Skeletal muscle satellite cell (primary cell): ENCODE measurements at regions not wholly inside any gene's neighbourhood (a gene's known extent, or its start where the extent isn't known, plus 50 kb on each side); places are given as distances from the start of the nearest gene placed in this dataset.
"Not testable (repeated sequence)": the region's sequence is repeated elsewhere in the genome, so short reads cannot be mapped to it uniquely, and the experiment has no call there.

Source experiments
- H3K27me3 ChIP-seq: 2 replicates; pipeline ENCODE4 v1.7.0; 2013; ENCODE audit warnings: low read length; ENCODE audit not compliant: control insufficient read depth, insufficient read depth
- H3K36me3 ChIP-seq: 2 replicates; pipeline ENCODE4 v1.7.0; 2013; ENCODE audit warnings: mild to moderate bottlenecking, control low read depth, low read length; ENCODE audit not compliant: insufficient read depth
- H3K4me1 ChIP-seq: 2 replicates; pipeline ENCODE4 v1.7.0; 2013; ENCODE audit warnings: low read length; ENCODE audit not compliant: control insufficient read depth, insufficient read depth
- H3K4me2 ChIP-seq: 2 replicates; pipeline ENCODE4 v1.7.0; 2013; ENCODE audit warnings: mild to moderate bottlenecking, low read length
- H3K4me3 ChIP-seq: 2 replicates; pipeline ENCODE4 v1.7.0; 2013; ENCODE audit warnings: low read length
- H3K9ac ChIP-seq: 2 replicates; pipeline ENCODE4 v1.7.0; 2013; ENCODE audit warnings: mild to moderate bottlenecking, low read depth, low read length, moderate library complexity
- H3K9me3 ChIP-seq: replicated peaks from 2 replicates; pipeline ENCODE4 v1.7.0; 2013; ENCODE audit warnings: mild to moderate bottlenecking, control low read depth, low read length

GRCh38 chr4:29104694-29105093 is 1615.5 kb upstream of the PCDH7 start:
- H3K4me1 ChIP-seq = no peaks in the 10 kb centered on the region
- no peaks in the 10 kb centered on the region for H3K9me3 ChIP-seq
- H3K4me2 ChIP-seq = no peak overlapping the region
- no peak overlapping the region for H3K9ac ChIP-seq
- no peaks in the 10 kb centered on the region for H3K27me3 ChIP-seq
- H3K4me3 ChIP-seq = no peak overlapping the region
- H3K36me3 ChIP-seq = no peaks in the 10 kb centered on the region

GRCh38 chr4:29113960-29114359 is 1606.2 kb upstream of the PCDH7 start:
- Histone ChIP-seq H3K36me3 (no peaks in the 10 kb centered on the region), H3K4me2 (no peak overlapping the region), H3K27me3 (peaks cover 4% of the 10 kb centered on the region), H3K4me3 (no peak overlapping the region), H3K4me1 (no peaks in the 10 kb centered on the region), H3K9me3 (no peaks in the 10 kb centered on the region), H3K9ac (no peak overlapping the region)

- H3K4me2 ChIP-seq, H3K9me3 ChIP-seq, H3K4me3 ChIP-seq, H3K27me3 ChIP-seq, H3K36me3 ChIP-seq, H3K4me1 ChIP-seq, H3K9ac ChIP-seq: not testable (repeated sequence)
Measured at GRCh38 chr4:29117231-29117722, 1602.9 kb upstream of the PCDH7 start.

- H3K4me3 ChIP-seq = no peak overlapping the region
- no peaks in the 10 kb centered on the region for H3K4me1 ChIP-seq
- no peaks in the 10 kb centered on the region for H3K27me3 ChIP-seq
- H3K36me3 ChIP-seq = no peaks in the 10 kb centered on the region
- no peaks in the 10 kb centered on the region for H3K9me3 ChIP-seq
- no peak overlapping the region for H3K9ac ChIP-seq
- no peak overlapping the region for H3K4me2 ChIP-seq
Measured at GRCh38 chr4:29121586-29121985, 1598.6 kb upstream of the PCDH7 start.

GRCh38 chr4:29128810-29129209 is 1591.4 kb upstream of the PCDH7 start:
- no peak overlapping the region for H3K4me3 ChIP-seq
- no peak overlapping the region for H3K4me2 ChIP-seq
- H3K4me1 ChIP-seq = no peaks in the 10 kb centered on the region
- H3K9me3 ChIP-seq = no peaks in the 10 kb centered on the region
- no peaks in the 10 kb centered on the region for H3K36me3 ChIP-seq
- no peaks in the 10 kb centered on the region for H3K27me3 ChIP-seq
- H3K9ac ChIP-seq = no peak overlapping the region

- Histone ChIP-seq H3K4me2 (no peak overlapping the region), H3K9me3 (no peaks in the 10 kb centered on the region), H3K36me3 (no peaks in the 10 kb centered on the region), H3K27me3 (no peaks in the 10 kb centered on the region), H3K4me1 (no peaks in the 10 kb centered on the region), H3K9ac (no peak overlapping the region), H3K4me3 (no peak overlapping the region)
Measured at GRCh38 chr4:29131304-29131703, 1588.9 kb upstream of the PCDH7 start.

- Histone ChIP-seq H3K4me3 (no peak overlapping the region), H3K4me1 (no peaks in the 10 kb centered on the region), H3K36me3 (no peaks in the 10 kb centered on the region), H3K27me3 (no peaks in the 10 kb centered on the region), H3K9ac (no peak overlapping the region), H3K4me2 (no peak overlapping the region), H3K9me3 (no peaks in the 10 kb centered on the region)
Measured at GRCh38 chr4:29142708-29143107, 1577.5 kb upstream of the PCDH7 start.

- no peaks in the 10 kb centered on the region for H3K36me3 ChIP-seq
- no peaks in the 10 kb centered on the region for H3K27me3 ChIP-seq
- no peak overlapping the region for H3K4me3 ChIP-seq
- no peaks in the 10 kb centered on the region for H3K9me3 ChIP-seq
- no peak overlapping the region for H3K4me2 ChIP-seq
- no peak overlapping the region for H3K9ac ChIP-seq
- H3K4me1 ChIP-seq = no peaks in the 10 kb centered on the region
Measured at GRCh38 chr4:29151584-29151983, 1568.6 kb upstream of the PCDH7 start.

- no peaks in the 10 kb centered on the region for H3K36me3 ChIP-seq
- H3K9ac ChIP-seq = no peak overlapping the region
- H3K4me3 ChIP-seq = no peak overlapping the region
- H3K9me3 ChIP-seq = no peaks in the 10 kb centered on the region
- no peak overlapping the region for H3K4me2 ChIP-seq
- no peaks in the 10 kb centered on the region for H3K27me3 ChIP-seq
- H3K4me1 ChIP-seq = no peaks in the 10 kb centered on the region
Measured at GRCh38 chr4:29153642-29154041, 1566.5 kb upstream of the PCDH7 start.

GRCh38 chr4:29175291-29175690 is 1544.9 kb upstream of the PCDH7 start:
- H3K27me3 ChIP-seq = no peaks in the 10 kb centered on the region
- no peak overlapping the region for H3K4me3 ChIP-seq
- no peaks in the 10 kb centered on the region for H3K36me3 ChIP-seq
- no peaks in the 10 kb centered on the region for H3K4me1 ChIP-seq
- no peak overlapping the region for H3K9ac ChIP-seq
- no peaks in the 10 kb centered on the region for H3K9me3 ChIP-seq
- H3K4me2 ChIP-seq = no peak overlapping the region

- Histone ChIP-seq H3K4me2 (no peak overlapping the region), H3K9ac (no peak overlapping the region), H3K36me3 (no peaks in the 10 kb centered on the region), H3K27me3 (no peaks in the 10 kb centered on the region), H3K9me3 (no peaks in the 10 kb centered on the region), H3K4me1 (no peaks in the 10 kb centered on the region), H3K4me3 (no peak overlapping the region)
Measured at GRCh38 chr4:29199025-29199424, 1521.1 kb upstream of the PCDH7 start.

- H3K9me3 ChIP-seq = no peaks in the 10 kb centered on the region
- no peak overlapping the region for H3K9ac ChIP-seq
- no peak overlapping the region for H3K4me2 ChIP-seq
Measured at GRCh38 chr4:29199485-29199884, 1520.7 kb upstream of the PCDH7 start.

More at GRCh38 chr4:29199485-29199884, 1520.7 kb upstream of the PCDH7 start:
- Histone ChIP-seq H3K4me1 (no peaks in the 10 kb centered on the region), H3K36me3 (no peaks in the 10 kb centered on the region), H3K4me3 (no peak overlapping the region), H3K27me3 (no peaks in the 10 kb centered on the region)
